ENCODE measurements at regions not wholly inside any gene's neighbourhood (a gene's known extent, or its start where the extent isn't known, plus 50 kb on each side); places are given as distances from the start of the nearest gene placed in this dataset.

DNA sequence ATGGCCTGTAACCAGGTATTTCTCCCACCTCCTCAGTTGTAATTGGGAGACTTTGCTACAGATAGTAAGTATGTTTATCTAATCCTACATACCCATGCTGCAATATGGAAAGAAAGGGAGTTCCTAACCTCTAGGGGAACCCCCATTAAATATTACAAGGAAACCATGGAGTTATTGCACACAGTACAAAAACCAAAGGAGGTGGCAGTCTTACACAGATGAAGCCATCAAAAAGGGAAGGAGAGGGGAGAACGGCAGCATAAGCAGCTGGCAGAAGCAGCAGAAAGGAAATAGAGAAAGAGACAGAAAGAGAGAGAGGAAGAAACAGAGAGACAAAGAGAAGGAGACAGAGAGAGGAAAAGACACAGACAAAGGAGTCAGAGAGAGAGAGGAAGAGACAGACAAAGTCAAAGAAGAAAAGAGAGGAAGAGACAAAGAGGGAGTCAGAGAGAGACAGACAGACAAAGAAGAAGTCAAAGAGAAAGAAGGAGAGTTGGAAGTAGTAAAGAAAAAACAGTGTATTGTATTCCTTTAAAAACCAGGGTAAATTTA lies 142.9 kb downstream of the FASLG start:
- TF ChIP-seq FOXK2 (IDR thresholded peaks at IDR 0.05) (no peak), BHLHE40 (IDR thresholded peaks at IDR 0.05; ENCODE audit: borderline replicate concordance) (no peak), ARNT (IDR thresholded peaks at IDR 0.05) (no peak), SUZ12 (IDR thresholded peaks at IDR 0.05) (no peak), LEF1 (IDR thresholded peaks at IDR 0.05; ENCODE audit: borderline replicate concordance) (no peak), SP1 (IDR thresholded peaks at IDR 0.05) (no peak), L3MBTL2 (conservative IDR thresholded peaks at IDR 0.05) (no peak), FOXM1 (IDR thresholded peaks at IDR 0.05; ENCODE audit: borderline replicate concordance) (no peak), TARDBP (IDR thresholded peaks at IDR 0.05) (no peak), ELF4 (IDR thresholded peaks at IDR 0.05) (no peak), HDGF (IDR thresholded peaks at IDR 0.05; ENCODE audit: borderline replicate concordance) (no peak), CTBP1 (IDR thresholded peaks at IDR 0.05; ENCODE audit: borderline replicate concordance) (no peak)
- TF ChIP-seq, protein P1, sequence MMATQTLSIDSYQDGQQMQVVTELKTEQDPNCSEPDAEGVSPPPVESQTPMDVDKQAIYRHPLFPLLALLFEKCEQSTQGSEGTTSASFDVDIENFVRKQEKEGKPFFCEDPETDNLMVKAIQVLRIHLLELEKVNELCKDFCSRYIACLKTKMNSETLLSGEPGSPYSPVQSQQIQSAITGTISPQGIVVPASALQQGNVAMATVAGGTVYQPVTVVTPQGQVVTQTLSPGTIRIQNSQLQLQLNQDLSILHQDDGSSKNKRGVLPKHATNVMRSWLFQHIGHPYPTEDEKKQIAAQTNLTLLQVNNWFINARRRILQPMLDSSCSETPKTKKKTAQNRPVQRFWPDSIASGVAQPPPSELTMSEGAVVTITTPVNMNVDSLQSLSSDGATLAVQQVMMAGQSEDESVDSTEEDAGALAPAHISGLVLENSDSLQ (IDR thresholded peaks at IDR 0.05) = no peak

All from HEK293T (cell line).